IMR-90 (cell line): ENCODE measurements at regions not wholly inside any gene's neighbourhood (a gene's known extent, or its start where the extent isn't known, plus 50 kb on each side); places are given as distances from the start of the nearest gene placed in this dataset.

ENCODE experiments used
- ATAC-seq: fragments of 200-7000 bp; cut with Tn5 transposase; 2 replicates; pipeline ENCODE4 v1.9.1; 2020; ENCODE audit warnings: low read depth, mild to moderate bottlenecking, moderate library complexity
- BruUV-seq: library from RNA; stranded (reverse); fragments of 400-500 nt; replicated peaks from 2 replicates; lab custom pipeline; 2021; lab: Mats Ljungman, UMichigan
- CTCF ChIA-PET: fragments of 300-600 bp; formaldehyde crosslinking; extraction: SDS; loops from one replicate; lab custom pipeline; 2021; ENCODE audit warnings: antibody characterized with exemption; lab: Yijun Ruan, JAX
- POLR2A ChIA-PET: fragments of 300-600 bp; sonication (Branson Sonifier 250); formaldehyde crosslinking; loops from one replicate; lab custom pipeline; 2022; ENCODE audit warnings: antibody characterized with exemption; ENCODE audit not compliant: unreplicated experiment; lab: Charles Lee
- DNase-seq: peaks from one replicate; pipeline ENCODE4 v3.0.0; 2013
- H2AFZ ChIP-seq: replicated peaks from 2 replicates; pipeline ENCODE3; 2013; ENCODE audit warnings: low read length, mild to moderate bottlenecking; ENCODE audit not compliant: poor library complexity
- H2AK5ac ChIP-seq: 2 replicates; pipeline ENCODE4 v1.6.1; 2013; ENCODE audit warnings: low read depth, low read length, inconsistent platforms
- H2AK9ac ChIP-seq: replicated peaks from 2 replicates; pipeline ENCODE3; 2013; ENCODE audit warnings: mild to moderate bottlenecking, low read depth, low read length, moderate library complexity; ENCODE audit not compliant: poor library complexity
- H2BK120ac ChIP-seq: 2 replicates; pipeline ENCODE4 v1.6.1; 2013; ENCODE audit warnings: low read depth, low read length, inconsistent platforms
- H2BK15ac ChIP-seq: 3 replicates; pipeline ENCODE4 v1.6.1; 2013; ENCODE audit warnings: low read depth, low read length, inconsistent platforms
- H2BK20ac ChIP-seq: 2 replicates; pipeline ENCODE4 v1.6.1; 2013; ENCODE audit warnings: low read depth, mild to moderate bottlenecking, inconsistent platforms, low read length, moderate library complexity
- H2BK5ac ChIP-seq: 2 replicates; pipeline ENCODE4 v1.6.1; 2013; ENCODE audit warnings: mild to moderate bottlenecking, low read depth, low read length, inconsistent platforms; ENCODE audit not compliant: poor library complexity, severe bottlenecking
- H3K14ac ChIP-seq: replicated peaks from 2 replicates; pipeline ENCODE4 v1.6.1; 2013; ENCODE audit warnings: low read depth, low read length, inconsistent platforms
- H3K18ac ChIP-seq: 2 replicates; pipeline ENCODE4 v1.6.1; 2013; ENCODE audit warnings: low read depth, low read length, control low read depth
- H3K23ac ChIP-seq: 2 replicates; pipeline ENCODE4 v1.6.1; 2013; ENCODE audit warnings: low read depth, low read length, inconsistent platforms
- H3K27ac ChIP-seq: 2 replicates; pipeline ENCODE4 v1.5.1; 2013; ENCODE audit warnings: mild to moderate bottlenecking, control low read depth, low read length; ENCODE audit not compliant: insufficient read depth
- H3K27me3 ChIP-seq: 2 replicates; pipeline ENCODE4 v1.6.1; 2013; ENCODE audit warnings: low read length; ENCODE audit not compliant: control insufficient read depth, insufficient read depth
- H3K36me3 ChIP-seq: 2 replicates; pipeline ENCODE4 v1.6.1; 2013; ENCODE audit warnings: low read length, mixed read lengths; ENCODE audit not compliant: control insufficient read depth, insufficient read depth
- H3K4ac ChIP-seq: 2 replicates; pipeline ENCODE4 v1.6.1; 2013; ENCODE audit warnings: low read depth, low read length, inconsistent platforms
- H3K4me1 ChIP-seq: 2 replicates; pipeline ENCODE4 v1.6.1; 2013; ENCODE audit warnings: low read length, mixed read lengths; ENCODE audit not compliant: control insufficient read depth, insufficient read depth
- H3K4me2 ChIP-seq: 2 replicates; pipeline ENCODE4 v1.6.1; 2013; ENCODE audit warnings: low read depth, mild to moderate bottlenecking, control low read depth, low read length, moderate library complexity
- H3K4me3 ChIP-seq: 2 replicates; pipeline ENCODE4 v1.5.1; 2013; ENCODE audit warnings: low read depth, mild to moderate bottlenecking, control low read depth, low read length, moderate library complexity; ENCODE audit not compliant: insufficient read depth
- H3K56ac ChIP-seq: 2 replicates; pipeline ENCODE4 v1.6.1; 2013; ENCODE audit warnings: low read length, inconsistent platforms; ENCODE audit not compliant: insufficient read depth; ENCODE audit errors: extremely low read depth
- H3K79me1 ChIP-seq, 2 experiments: 2 replicates each; pipeline ENCODE4 v1.6.1; 2013; ENCODE audit warnings: low read length in 2 of 2, inconsistent platforms in 1 of 2, low read depth in 1 of 2
- H3K9ac ChIP-seq: 2 replicates; pipeline ENCODE4 v1.6.1; 2013; ENCODE audit warnings: low read depth, low read length, control low read depth
- H3K9me1 ChIP-seq: 2 replicates; pipeline ENCODE4 v1.6.1; 2013; ENCODE audit warnings: low read length, inconsistent platforms; ENCODE audit not compliant: insufficient read depth
- H3K9me3 ChIP-seq: 2 replicates; pipeline ENCODE4 v1.6.1; 2013; ENCODE audit warnings: low read length; ENCODE audit not compliant: control insufficient read depth, insufficient read depth
- H4K20me1 ChIP-seq: 2 replicates; pipeline ENCODE4 v1.6.1; 2013; ENCODE audit warnings: low read length, inconsistent platforms; ENCODE audit not compliant: insufficient read depth
- H4K5ac ChIP-seq: 2 replicates; pipeline ENCODE4 v1.6.1; 2013; ENCODE audit warnings: mild to moderate bottlenecking, low read depth, low read length, control low read depth
- H4K8ac ChIP-seq, 2 experiments: 2 replicates each; pipeline ENCODE4 v1.6.1; 2013; ENCODE audit warnings: low read depth in 2 of 2, low read length in 2 of 2, control low read depth in 1 of 2, inconsistent platforms in 1 of 2
- H4K91ac ChIP-seq: 2 replicates; pipeline ENCODE4 v1.6.1; 2013; ENCODE audit warnings: low read depth, low read length, inconsistent platforms; ENCODE audit not compliant: insufficient read depth
- CHD1 ChIP-seq: IDR thresholded peaks from 2 replicates; pipeline ENCODE4 v1.6.1; 2012; ENCODE audit warnings: low read depth, low read length, improper control_type of control experiment
- ELK1 ChIP-seq: fragments of 150-350 bp; IDR thresholded peaks from 2 replicates; pipeline ENCODE4 v1.6.1; 2016; ENCODE audit warnings: low read depth, mild to moderate bottlenecking, low read length, moderate library complexity, borderline replicate concordance
- NFE2L2 ChIP-seq: fragments of 150-350 bp; IDR thresholded peaks from 2 replicates; pipeline ENCODE4 v1.6.1; 2016; ENCODE audit warnings: low read depth, mild to moderate bottlenecking, low read length
- POLR2A ChIP-seq: IDR thresholded peaks from 2 replicates; pipeline ENCODE4 v1.6.1; 2012; ENCODE audit warnings: mild to moderate bottlenecking, low read depth, low read length
- WGBS, 2 experiments: methylation state at CpG; one replicate each; pipeline versions ENCODE4 v1.1.5 to v1.1.7; 2013; ENCODE audit warnings: missing lambda C conversion rate in 2 of 2; ENCODE audit not compliant: insufficient read length in 1 of 2; ENCODE audit errors: extremely low coverage in 2 of 2; 5-methylcytosine and 5-hydroxymethylcytosine counted together
- dilution Hi-C: fragments of 300-500 bp; cut with HindIII; formaldehyde crosslinking; loops from one replicate; pipeline ENCODE4 v1.14.3; 2018; ENCODE audit warnings: low sequenced_read_pairs; ENCODE audit not compliant: unreplicated experiment
- in situ Hi-C: fragments of 300-500 bp; cut with MboI; formaldehyde crosslinking; loops from 3 replicates; pipeline ENCODE4 v1.14.3; 2019; ENCODE audit warnings: low sequenced_read_pairs, inconsistent platforms, mixed read lengths
- intact Hi-C: fragments of 100-400 bp; cut with micrococcal nuclease; formaldehyde crosslinking; loops from 2 replicates; pipeline ENCODE4 v1.10.0; 2022

GRCh38 chr6:130693944-130694343 is 133.3 kb upstream of the SMLR1 start:
- Histone ChIP-seq H4K8ac (no peak overlapping the region), H2BK15ac (no peak overlapping the region), H3K9me1 (no peaks in the 10 kb centered on the region), H3K56ac (no peak overlapping the region), H3K14ac (no peak overlapping the region), H2BK120ac (no peak overlapping the region), H3K27ac (no peak overlapping the region), H3K36me3 (no peaks in the 10 kb centered on the region), H3K4me3 (no peak overlapping the region), H3K23ac (no peak overlapping the region), H2AK5ac (no peak overlapping the region), H3K4me2 (no peak overlapping the region), H3K9ac (no peak overlapping the region), H3K27me3 (no peaks in the 10 kb centered on the region), H3K4ac (no peak overlapping the region), H2AK9ac (no peak overlapping the region), H4K20me1 (no peaks in the 10 kb centered on the region), H2BK5ac (no peak overlapping the region), H3K9me3 (no peaks in the 10 kb centered on the region), H2BK20ac (no peak overlapping the region), H3K18ac (no peak overlapping the region), H4K5ac (no peak overlapping the region), H4K91ac (no peak overlapping the region), H3K79me1 (no peaks in the 10 kb centered on the region), H2AFZ (no peak overlapping the region), H3K4me1 (no peaks in the 10 kb centered on the region; the same call in 1 of the 2 replicates)
- TF ChIP-seq NFE2L2: no peak
- TF ChIP-seq ELK1: no peak
- no peak for TF ChIP-seq CHD1
- no peak for TF ChIP-seq POLR2A
- no TSS peak for BruUV-seq
- CTCF ChIA-PET: interaction anchor here (0.5 kb wide), 1 partner anchor 95 kb away, joined by 3 read pairs; no protein-coding TSS in a partner anchor
- DNase-seq (no peak), ATAC-seq (no peak)
- POLR2A ChIA-PET: no interaction called here
- dilution Hi-C loops: no loop called here
- intact Hi-C loops: loop anchor here (10.0 kb wide), 1 partner anchor 399 kb away; no protein-coding TSS in a partner anchor
- in situ Hi-C loops: loop anchor here (10.0 kb wide), 1 partner anchor 329 kb away; the partner anchor contains the start of gene TMEM200A
- WGBS, 2 experiments: no CpG with 5 or more reads among the region's 2 CpGs
